SH-SY5Y (cell line): ENCODE measurements at regions not wholly inside any gene's neighbourhood (a gene's known extent, or its start where the extent isn't known, plus 50 kb on each side); places are given as distances from the start of the nearest gene placed in this dataset.

Experiments
- GATA2 ChIP-seq: IDR thresholded peaks from 2 replicates; pipeline ENCODE4 v1.6.1; 2011; ENCODE audit warnings: mild to moderate bottlenecking, low read depth, low read length
- GATA3 ChIP-seq: IDR thresholded peaks from 2 replicates; pipeline ENCODE4 v1.6.1; 2011; ENCODE audit warnings: low read depth, mild to moderate bottlenecking, low read length, moderate library complexity

GRCh38 chr4:85358831-85359230 lies 116.1 kb upstream of the ARHGAP24 start:
- TF ChIP-seq GATA2 (no peak), GATA3 (no peak)
